Endothelial cell (in vitro differentiated cells): ENCODE measurements at regions not wholly inside any gene's neighbourhood (a gene's known extent, or its start where the extent isn't known, plus 50 kb on each side); places are given as distances from the start of the nearest gene placed in this dataset.

Experiments
- DNase-seq: peaks from one replicate; pipeline ENCODE4 v3.0.0; 2021; ENCODE audit warnings: low spot score
- H3K27ac Mint-ChIP-seq: one replicate; pipeline ENCODE4 v1.8.0; 2021; ENCODE audit warnings: mixed read lengths, inconsistent platforms; ENCODE audit not compliant: unreplicated experiment
- H3K27me3 Mint-ChIP-seq: one replicate; pipeline ENCODE4 v1.8.0; 2021; ENCODE audit warnings: mild to moderate bottlenecking, moderate library complexity, mixed read lengths, inconsistent platforms; ENCODE audit not compliant: unreplicated experiment
- H3K36me3 Mint-ChIP-seq: one replicate; pipeline ENCODE4 v1.8.0; 2021; ENCODE audit warnings: mild to moderate bottlenecking, low read depth, mixed read lengths, inconsistent platforms; ENCODE audit not compliant: unreplicated experiment
- H3K4me1 Mint-ChIP-seq: one replicate; pipeline ENCODE4 v1.8.0; 2021; ENCODE audit warnings: mild to moderate bottlenecking, mixed read lengths, inconsistent platforms; ENCODE audit not compliant: unreplicated experiment
- H3K4me3 Mint-ChIP-seq: one replicate; pipeline ENCODE4 v1.8.0; 2021; ENCODE audit warnings: mild to moderate bottlenecking, mixed read lengths, inconsistent platforms; ENCODE audit not compliant: unreplicated experiment
- H3K9me3 Mint-ChIP-seq: one replicate; pipeline ENCODE4 v1.8.0; 2021; ENCODE audit warnings: mixed read lengths, inconsistent platforms; ENCODE audit not compliant: unreplicated experiment
- TF ChIP-seq, protein P1 (sequence below): fragments of 200-600 bp; sonication (generic); IDR thresholded peaks from one replicate; pipeline ENCODE4 v1.5.0; 2021; ENCODE audit warnings: antibody characterized with exemption; ENCODE audit not compliant: unreplicated experiment

DNA sequence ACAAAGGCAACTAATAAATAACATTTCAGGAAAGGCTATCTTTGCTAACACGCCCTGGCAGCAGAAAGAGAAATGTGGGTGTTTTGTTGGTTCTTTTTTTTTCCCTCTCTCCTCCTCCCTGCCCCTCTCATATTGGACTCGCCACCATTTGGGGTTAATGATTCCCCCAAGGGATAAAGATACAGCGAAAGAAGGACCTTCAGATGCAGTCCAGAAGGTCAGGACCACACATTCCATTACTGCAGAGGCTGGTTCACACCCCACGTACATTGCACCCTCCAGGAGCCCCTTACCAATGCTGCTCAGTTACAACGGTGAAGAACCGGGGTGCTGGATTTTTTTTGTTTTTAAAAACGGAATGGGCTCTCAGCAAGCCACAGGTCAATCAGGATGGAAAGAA lies 156.9 kb upstream of the TIAM1 start:
- Mint-ChIP-seq H3K4me1 (peaks cover 37% of the 10 kb centered on the region), H3K27ac (peak overlapping the region; percentile 76)

DNA sequence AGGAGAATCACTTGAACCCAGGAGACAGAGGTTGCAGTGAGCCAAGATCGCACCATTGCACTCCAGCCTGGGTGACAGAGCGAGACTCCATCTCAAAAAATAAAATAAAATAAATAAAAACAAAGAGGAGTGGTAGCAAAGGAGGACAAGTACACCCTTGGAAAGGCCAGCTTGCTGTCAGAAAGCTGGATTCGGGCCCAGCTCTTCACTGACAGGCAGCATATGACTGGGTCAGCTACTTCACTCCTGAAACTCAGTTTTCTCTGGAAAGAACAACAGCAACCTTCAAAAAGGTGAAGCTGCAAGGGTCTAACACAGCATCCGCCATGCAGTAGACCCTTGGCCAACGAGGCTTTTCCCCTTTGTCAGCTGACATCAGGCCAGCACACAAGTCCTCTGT lies 156.0 kb upstream of the TIAM1 start:
- peaks cover 31% of the 10 kb centered on the region for H3K4me1 Mint-ChIP-seq
- peaks cover 7% of the 10 kb centered on the region for H3K27me3 Mint-ChIP-seq
- peaks cover 12% of the 10 kb centered on the region for H3K36me3 Mint-ChIP-seq
- no peak for DNase-seq
- H3K4me3 Mint-ChIP-seq: no peak overlapping the region
- no peaks in the 10 kb centered on the region for H3K9me3 Mint-ChIP-seq
- TF ChIP-seq, protein P1, sequence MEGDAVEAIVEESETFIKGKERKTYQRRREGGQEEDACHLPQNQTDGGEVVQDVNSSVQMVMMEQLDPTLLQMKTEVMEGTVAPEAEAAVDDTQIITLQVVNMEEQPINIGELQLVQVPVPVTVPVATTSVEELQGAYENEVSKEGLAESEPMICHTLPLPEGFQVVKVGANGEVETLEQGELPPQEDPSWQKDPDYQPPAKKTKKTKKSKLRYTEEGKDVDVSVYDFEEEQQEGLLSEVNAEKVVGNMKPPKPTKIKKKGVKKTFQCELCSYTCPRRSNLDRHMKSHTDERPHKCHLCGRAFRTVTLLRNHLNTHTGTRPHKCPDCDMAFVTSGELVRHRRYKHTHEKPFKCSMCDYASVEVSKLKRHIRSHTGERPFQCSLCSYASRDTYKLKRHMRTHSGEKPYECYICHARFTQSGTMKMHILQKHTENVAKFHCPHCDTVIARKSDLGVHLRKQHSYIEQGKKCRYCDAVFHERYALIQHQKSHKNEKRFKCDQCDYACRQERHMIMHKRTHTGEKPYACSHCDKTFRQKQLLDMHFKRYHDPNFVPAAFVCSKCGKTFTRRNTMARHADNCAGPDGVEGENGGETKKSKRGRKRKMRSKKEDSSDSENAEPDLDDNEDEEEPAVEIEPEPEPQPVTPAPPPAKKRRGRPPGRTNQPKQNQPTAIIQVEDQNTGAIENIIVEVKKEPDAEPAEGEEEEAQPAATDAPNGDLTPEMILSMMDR: no peak
- peak overlapping the region; percentile 76 for H3K27ac Mint-ChIP-seq

More for the DNA sequence above, 156.9 kb upstream of the TIAM1 start:
- TF ChIP-seq, protein P1: no peak
- Mint-ChIP-seq H3K4me3 (no peak overlapping the region), H3K27me3 (peaks cover 7% of the 10 kb centered on the region), H3K9me3 (no peaks in the 10 kb centered on the region), H3K36me3 (peaks cover 16% of the 10 kb centered on the region)
- DNase-seq: no peak

DNA sequence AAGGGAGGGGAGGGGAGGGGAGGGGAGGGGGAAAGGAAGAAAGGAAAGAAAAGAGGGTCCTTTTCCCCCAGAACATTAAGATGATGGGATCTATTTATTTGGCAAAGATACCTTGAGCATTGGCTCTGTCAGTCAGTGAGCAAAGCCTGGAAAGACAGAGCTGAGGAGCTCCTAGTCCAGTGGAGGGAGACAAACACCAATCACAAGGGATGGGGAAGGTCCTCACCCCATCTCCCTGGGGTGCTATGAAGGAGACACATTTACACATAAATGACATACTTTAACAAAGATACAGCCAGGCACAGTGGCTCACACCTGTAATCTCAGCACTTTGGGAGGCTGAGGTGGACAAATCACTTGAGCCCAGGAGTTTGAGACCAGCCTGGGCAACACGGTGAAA lies 154.9 kb upstream of the TIAM1 start:
- Mint-ChIP-seq H3K27me3 (peaks cover 7% of the 10 kb centered on the region), H3K36me3 (peaks cover 19% of the 10 kb centered on the region), H3K4me1 (peaks cover 30% of the 10 kb centered on the region), H3K4me3 (no peak overlapping the region), H3K9me3 (no peaks in the 10 kb centered on the region), H3K27ac (no peak overlapping the region)
- TF ChIP-seq, protein P1: no peak
- DNase-seq: no peak

DNA sequence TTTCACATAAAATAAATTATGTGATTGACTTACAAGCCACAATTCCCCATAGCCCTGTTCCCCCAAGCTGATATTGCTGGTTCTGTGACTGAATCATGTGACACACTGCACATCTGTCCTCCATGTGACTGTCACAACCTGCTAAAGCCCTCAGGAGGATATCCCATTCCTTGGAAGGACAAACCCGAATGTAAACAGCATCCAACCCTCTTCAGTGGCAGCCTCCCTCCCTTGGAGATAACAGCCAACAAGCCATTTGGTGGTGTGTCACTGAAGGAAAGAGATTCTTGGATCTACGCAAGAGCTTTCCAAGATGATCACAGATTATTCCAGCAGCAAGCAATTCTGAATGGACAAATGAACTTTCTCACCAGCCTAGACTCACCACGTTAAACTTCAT lies 153.9 kb upstream of the TIAM1 start:
- H3K4me3 Mint-ChIP-seq: no peak overlapping the region
- TF ChIP-seq, protein P1: no peak
- peaks cover 26% of the 10 kb centered on the region for H3K36me3 Mint-ChIP-seq
- peaks cover 7% of the 10 kb centered on the region for H3K27me3 Mint-ChIP-seq
- peaks cover 30% of the 10 kb centered on the region for H3K4me1 Mint-ChIP-seq
- H3K9me3 Mint-ChIP-seq: no peaks in the 10 kb centered on the region
- no peak for DNase-seq
- no peak overlapping the region for H3K27ac Mint-ChIP-seq

DNA sequence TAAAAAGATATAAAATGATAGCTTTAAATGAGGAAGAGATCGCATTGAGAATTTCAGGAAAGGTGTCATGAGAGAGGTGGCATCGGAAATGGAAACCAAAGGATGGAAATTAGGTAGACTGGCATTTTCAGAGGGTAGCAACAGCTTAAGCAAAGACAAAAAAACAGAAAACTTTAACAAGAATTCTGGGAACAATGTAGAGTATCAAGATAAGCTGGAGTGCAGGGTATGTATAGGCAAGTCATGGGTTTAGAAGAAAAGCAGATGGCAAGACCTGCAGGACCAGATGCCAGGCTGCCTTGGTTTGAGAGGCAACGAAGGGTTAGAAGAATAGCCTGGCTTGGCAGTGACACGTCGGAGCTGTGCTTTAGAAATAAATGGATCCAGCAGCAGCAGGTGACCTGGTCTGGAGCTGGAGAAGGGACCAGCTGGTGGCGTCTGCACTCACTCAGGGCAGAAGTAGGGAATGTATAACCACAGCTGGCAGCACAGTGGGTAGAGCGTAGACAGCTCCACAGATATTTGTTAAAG lies 149.4 kb upstream of the TIAM1 start:
- TF ChIP-seq, protein P1: no peak
- Mint-ChIP-seq H3K9me3 (no peaks in the 10 kb centered on the region), H3K27me3 (no peaks in the 10 kb centered on the region), H3K4me3 (peak overlapping the region; percentile 51), H3K4me1 (peaks cover 5% of the 10 kb centered on the region), H3K27ac (no peak overlapping the region), H3K36me3 (peaks cover 27% of the 10 kb centered on the region)
- DNase-seq: no peak
